Gastroesophageal sphincter (tissue), 4 donors: ENCODE measurements at regions not wholly inside any gene's neighbourhood (a gene's known extent, or its start where the extent isn't known, plus 50 kb on each side); places are given as distances from the start of the nearest gene placed in this dataset.
"Not testable (repeated sequence)": the region's sequence is repeated elsewhere in the genome, so short reads cannot be mapped to it uniquely, and the experiment has no call there.

Experiments
- ATAC-seq: fragments of 150-250 bp; one replicate; pipeline ENCODE4 v1.9.1; 2016; ENCODE audit warnings: mild to moderate bottlenecking, moderate library complexity
- H3K27ac ChIP-seq, 4 donors: fragments of 200-600 bp; sonication (generic) in 3 of 4; 1 replicate in 3 of 4; 2 replicates in 1 of 4; pipeline ENCODE4 v1.5.1; 2016 to 2019
- H3K27me3 ChIP-seq: fragments of 200-600 bp; sonication (generic); one replicate; pipeline ENCODE4 v1.5.1; 2019
- H3K36me3 ChIP-seq, 2 donors: fragments of 200-600 bp; sonication (generic); one replicate each; pipeline ENCODE4 v1.5.1; 2019; ENCODE audit warnings: control low read depth in 1 of 2
- H3K4me1 ChIP-seq, 3 donors: fragments of 200-600 bp; sonication (generic); 1 replicate in 2 of 3; 2 replicates in 1 of 3; pipeline ENCODE4 v1.5.1; 2016 to 2019; ENCODE audit warnings: control low read depth in 2 of 3
- H3K4me3 ChIP-seq, 2 donors: fragments of 200-600 bp; sonication (generic); one replicate each; pipeline ENCODE4 v1.5.1; 2019; ENCODE audit warnings: mild to moderate bottlenecking in 1 of 2, moderate library complexity in 1 of 2
- H3K9me3 ChIP-seq, 3 donors: fragments of 200-600 bp; sonication (generic); one replicate each; pipeline ENCODE4 v1.5.1; 2017 to 2019; ENCODE audit warnings: control low read depth in 2 of 3
- EP300 ChIP-seq: sonication (generic); formaldehyde crosslinking; IDR thresholded peaks from one replicate; pipeline ENCODE4 v1.6.1; 2017; ENCODE audit warnings: antibody characterized with exemption, mild to moderate bottlenecking
- POLR2A ChIP-seq, 2 donors: fragments of 450-650 bp; IDR thresholded peaks; one replicate each; pipeline ENCODE4 v1.6.1; 2017; ENCODE audit warnings: antibody characterized with exemption in 2 of 2, mild to moderate bottlenecking in 2 of 2, moderate library complexity in 1 of 2
- POLR2AphosphoS5 ChIP-seq: sonication (generic); formaldehyde crosslinking; IDR thresholded peaks from one replicate; pipeline ENCODE4 v1.6.1; 2017; ENCODE audit warnings: antibody characterized with exemption
- WGBS, 2 donors: methylation state at CpG; one replicate each; pipeline ENCODE4 v1.1.5; 2018; ENCODE audit warnings: low coverage in 1 of 2; 5-methylcytosine and 5-hydroxymethylcytosine counted together
- small RNA-seq, 4 donors: library from RNA; depleted of rRNA; stranded (forward); fragments of <200 nt; gene quantifications; one replicate each; pipeline ENCODE3, GENCODE V24; 2016
- TF ChIP-seq, protein P1 (sequence below), 4 experiments: fragments of 200-600 bp in 2 of 4; fragments of 450-650 bp in 2 of 4; sonication (generic) in 1 of 4; IDR thresholded peaks; one replicate each; pipeline ENCODE4 v1.5.1; 2017 to 2019; ENCODE audit warnings: antibody characterized with exemption in 4 of 4, mild to moderate bottlenecking in 2 of 4, moderate library complexity in 2 of 4

DNA sequence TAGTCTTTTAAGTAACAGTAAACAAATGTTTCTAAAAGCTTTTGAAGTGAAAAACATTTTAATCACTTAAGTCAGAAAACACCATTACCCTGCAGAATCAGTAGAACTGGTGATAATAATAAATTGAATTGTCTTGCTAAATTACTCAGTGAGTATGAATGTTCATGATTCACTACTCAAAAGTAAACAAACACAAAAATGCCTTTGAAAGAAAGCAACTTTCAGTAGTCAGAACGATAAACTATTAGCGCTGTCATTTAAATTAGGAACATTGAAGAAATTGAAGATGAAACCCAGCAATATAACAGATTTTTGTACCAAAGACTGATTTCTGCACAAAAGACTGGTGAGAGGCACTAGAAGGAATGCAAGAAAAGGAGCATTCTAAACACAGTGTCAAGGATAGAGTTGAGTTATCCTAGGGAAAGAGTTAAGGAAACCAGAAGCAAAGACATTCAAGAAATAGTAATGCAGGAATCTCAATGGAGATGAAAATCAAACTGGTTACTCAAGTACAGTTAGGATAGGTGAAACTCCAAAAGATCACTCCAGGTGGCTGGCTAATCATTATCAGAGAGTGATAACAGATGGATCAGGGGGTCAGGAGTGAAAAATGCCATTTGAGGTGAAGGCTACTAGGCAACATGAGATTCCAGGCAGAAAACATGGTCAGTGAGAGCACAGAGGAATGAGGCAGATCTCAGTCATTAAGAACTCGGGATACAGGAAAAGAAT is 77.4 kb upstream of the ALG10 start:
- 76 to 83% methylated on average over 3 of the region's 3 CpGs for WGBS, 2 donors
- no peak for TF ChIP-seq EP300
- TF ChIP-seq POLR2A (IDR thresholded peaks at IDR 0.05) = no peak
- TF ChIP-seq, protein P1, sequence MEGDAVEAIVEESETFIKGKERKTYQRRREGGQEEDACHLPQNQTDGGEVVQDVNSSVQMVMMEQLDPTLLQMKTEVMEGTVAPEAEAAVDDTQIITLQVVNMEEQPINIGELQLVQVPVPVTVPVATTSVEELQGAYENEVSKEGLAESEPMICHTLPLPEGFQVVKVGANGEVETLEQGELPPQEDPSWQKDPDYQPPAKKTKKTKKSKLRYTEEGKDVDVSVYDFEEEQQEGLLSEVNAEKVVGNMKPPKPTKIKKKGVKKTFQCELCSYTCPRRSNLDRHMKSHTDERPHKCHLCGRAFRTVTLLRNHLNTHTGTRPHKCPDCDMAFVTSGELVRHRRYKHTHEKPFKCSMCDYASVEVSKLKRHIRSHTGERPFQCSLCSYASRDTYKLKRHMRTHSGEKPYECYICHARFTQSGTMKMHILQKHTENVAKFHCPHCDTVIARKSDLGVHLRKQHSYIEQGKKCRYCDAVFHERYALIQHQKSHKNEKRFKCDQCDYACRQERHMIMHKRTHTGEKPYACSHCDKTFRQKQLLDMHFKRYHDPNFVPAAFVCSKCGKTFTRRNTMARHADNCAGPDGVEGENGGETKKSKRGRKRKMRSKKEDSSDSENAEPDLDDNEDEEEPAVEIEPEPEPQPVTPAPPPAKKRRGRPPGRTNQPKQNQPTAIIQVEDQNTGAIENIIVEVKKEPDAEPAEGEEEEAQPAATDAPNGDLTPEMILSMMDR (IDR thresholded peaks at IDR 0.05) = no peak
- TF ChIP-seq POLR2AphosphoS5 = no peak

GRCh38 chr12:33945438-33945784 is 76.9 kb upstream of the ALG10 start:
- H3K9me3 ChIP-seq = peaks cover 0 to 20% (median 0%) of the 10 kb centered on the region in 3 donors
- H3K27me3 ChIP-seq = no peaks in the 10 kb centered on the region
- no peaks in the 10 kb centered on the region for H3K36me3 ChIP-seq
- H3K27ac ChIP-seq = no peak overlapping the region
- no peak for TF ChIP-seq POLR2AphosphoS5
- no peak for TF ChIP-seq POLR2A (IDR thresholded peaks at IDR 0.05)
- TF ChIP-seq, protein P1 (IDR thresholded peaks at IDR 0.05) = no peak
- no peak for TF ChIP-seq EP300
- WGBS, 2 donors = 71 to 100% methylated on average over 1 to 5 of the region's 6 CpGs
- H3K4me3 ChIP-seq = no peak overlapping the region
- ATAC-seq = no peak
- H3K4me1 ChIP-seq = no peaks in the 10 kb centered on the region

More for the DNA sequence above, 77.4 kb upstream of the ALG10 start:
- no peak overlapping the region for H3K27ac ChIP-seq
- H3K36me3 ChIP-seq = no peaks in the 10 kb centered on the region
- peaks cover 0 to 14% (median 0%) of the 10 kb centered on the region in 3 donors for H3K9me3 ChIP-seq
- no peak overlapping the region for H3K4me3 ChIP-seq
- ATAC-seq = no peak
- H3K4me1 ChIP-seq = no peaks in the 10 kb centered on the region
- no peaks in the 10 kb centered on the region for H3K27me3 ChIP-seq

- not testable (repeated sequence) for ATAC-seq
Measured at GRCh38 chr12:33966219-33966618, 56.1 kb upstream of the ALG10 start.

GRCh38 chr12:33967760-33968159 is 54.5 kb upstream of the ALG10 start:
- no peak overlapping the region for H3K27ac ChIP-seq
- no peak for ATAC-seq
- H3K36me3 ChIP-seq = no peaks in the 10 kb centered on the region
- no peak overlapping the region for H3K4me3 ChIP-seq
- no peaks in the 10 kb centered on the region for H3K4me1 ChIP-seq
- TF ChIP-seq POLR2AphosphoS5 (no peak), POLR2A (IDR thresholded peaks at IDR 0.05) (no peak)
- no peaks in the 10 kb centered on the region for H3K9me3 ChIP-seq
- 59% methylated on average over 1 of the region's 1 CpG; no CpG with 5 or more reads in 1 of the 2 donors for WGBS, 2 donors
- H3K27me3 ChIP-seq = no peaks in the 10 kb centered on the region

More at GRCh38 chr12:33966219-33966618, 56.1 kb upstream of the ALG10 start:
- not testable (repeated sequence) for H3K27me3 ChIP-seq, H3K36me3 ChIP-seq, H3K4me3 ChIP-seq, H3K4me1 ChIP-seq, H3K9me3 ChIP-seq, H3K27ac ChIP-seq
- 75 to 91% methylated on average over 4 to 7 of the region's 7 CpGs for WGBS, 2 donors

Small RNA genes in the stretch of these regions (small RNA-seq; reads per million reads assigned to genes)
- gene RNU6-400P = 0 reads per million in 4 donors
- 0 reads per million in 4 donors for gene RNU6-472P
